Testis (tissue), 2 donors: ENCODE measurements at regions not wholly inside any gene's neighbourhood (a gene's known extent, or its start where the extent isn't known, plus 50 kb on each side); places are given as distances from the start of the nearest gene placed in this dataset.

Source experiments
- POLR2A ChIP-seq: fragments of 450-650 bp; IDR thresholded peaks from one replicate; pipeline ENCODE4 v1.6.1; 2017; ENCODE audit warnings: antibody characterized with exemption, mild to moderate bottlenecking, moderate library complexity
- TF ChIP-seq, protein P1 (sequence below), 3 experiments: fragments of 450-650 bp in 2 of 3; fragments of 200-600 bp in 1 of 3; sonication (generic) in 1 of 3; IDR thresholded peaks; one replicate each; pipeline ENCODE4 v1.5.1; 2016 to 2019; ENCODE audit warnings: antibody characterized with exemption in 3 of 3, mild to moderate bottlenecking in 2 of 3, moderate library complexity in 1 of 3

DNA sequence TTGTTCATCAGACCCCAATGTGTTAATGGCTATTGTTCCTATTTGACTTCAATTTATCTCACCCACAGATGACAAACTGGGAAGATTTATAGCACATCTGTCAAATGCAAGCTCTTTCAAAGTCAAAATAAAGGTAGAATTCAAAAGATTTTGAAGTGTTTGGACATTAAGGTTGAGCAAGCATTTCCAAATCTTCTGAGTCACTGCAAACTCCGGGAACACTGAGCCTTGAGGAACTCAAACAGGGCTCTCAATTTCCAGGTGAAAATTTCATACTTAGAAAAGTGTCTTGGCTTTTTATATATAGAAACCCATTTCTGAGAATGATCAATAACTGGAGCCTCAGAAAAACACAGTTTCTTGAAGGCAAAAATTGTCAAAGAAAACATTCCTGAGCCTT is 199.5 kb upstream of the IGFBP7 start:
- TF ChIP-seq, protein P1, sequence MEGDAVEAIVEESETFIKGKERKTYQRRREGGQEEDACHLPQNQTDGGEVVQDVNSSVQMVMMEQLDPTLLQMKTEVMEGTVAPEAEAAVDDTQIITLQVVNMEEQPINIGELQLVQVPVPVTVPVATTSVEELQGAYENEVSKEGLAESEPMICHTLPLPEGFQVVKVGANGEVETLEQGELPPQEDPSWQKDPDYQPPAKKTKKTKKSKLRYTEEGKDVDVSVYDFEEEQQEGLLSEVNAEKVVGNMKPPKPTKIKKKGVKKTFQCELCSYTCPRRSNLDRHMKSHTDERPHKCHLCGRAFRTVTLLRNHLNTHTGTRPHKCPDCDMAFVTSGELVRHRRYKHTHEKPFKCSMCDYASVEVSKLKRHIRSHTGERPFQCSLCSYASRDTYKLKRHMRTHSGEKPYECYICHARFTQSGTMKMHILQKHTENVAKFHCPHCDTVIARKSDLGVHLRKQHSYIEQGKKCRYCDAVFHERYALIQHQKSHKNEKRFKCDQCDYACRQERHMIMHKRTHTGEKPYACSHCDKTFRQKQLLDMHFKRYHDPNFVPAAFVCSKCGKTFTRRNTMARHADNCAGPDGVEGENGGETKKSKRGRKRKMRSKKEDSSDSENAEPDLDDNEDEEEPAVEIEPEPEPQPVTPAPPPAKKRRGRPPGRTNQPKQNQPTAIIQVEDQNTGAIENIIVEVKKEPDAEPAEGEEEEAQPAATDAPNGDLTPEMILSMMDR (IDR thresholded peaks at IDR 0.05), result no peak
- no peak for TF ChIP-seq POLR2A
